ENCODE measurements at regions not wholly inside any gene's neighbourhood (a gene's known extent, or its start where the extent isn't known, plus 50 kb on each side); places are given as distances from the start of the nearest gene placed in this dataset.
A peak's percentile ranks its signal among the peaks of the same experiment; 100 is the strongest.

DNA sequence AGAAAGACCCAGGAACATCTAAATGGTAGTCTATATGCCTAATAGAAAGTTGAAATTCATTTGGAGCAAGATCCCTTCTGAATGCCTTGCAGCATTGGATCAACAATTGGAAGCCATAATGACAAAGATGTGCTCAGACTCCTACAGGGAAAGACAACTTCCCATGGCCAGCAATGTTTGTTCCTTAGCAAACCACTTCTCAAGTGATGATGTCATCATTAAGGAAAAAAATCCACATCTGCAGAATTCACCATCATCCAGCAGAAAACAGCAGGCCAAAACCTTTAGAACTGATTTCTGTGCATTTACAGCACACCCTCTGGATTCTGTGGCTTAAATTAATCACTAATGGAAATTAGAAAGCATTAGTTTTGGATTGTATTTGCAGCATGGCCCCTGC is 82.4 kb upstream of the ZIC3 start:
- peaks cover 6% of the 10 kb centered on the region for H3K9me3 Mint-ChIP-seq
- no peak overlapping the region for H3K4me3 Mint-ChIP-seq
- no peaks in the 10 kb centered on the region for H3K27me3 Mint-ChIP-seq (ENCODE audit: low read depth)
- H3K4me1 Mint-ChIP-seq, result no peaks in the 10 kb centered on the region
- no peaks in the 10 kb centered on the region for H3K36me3 Mint-ChIP-seq (ENCODE audit: low read depth)
- no peak overlapping the region for H3K27ac Mint-ChIP-seq
- TF ChIP-seq, protein P1, sequence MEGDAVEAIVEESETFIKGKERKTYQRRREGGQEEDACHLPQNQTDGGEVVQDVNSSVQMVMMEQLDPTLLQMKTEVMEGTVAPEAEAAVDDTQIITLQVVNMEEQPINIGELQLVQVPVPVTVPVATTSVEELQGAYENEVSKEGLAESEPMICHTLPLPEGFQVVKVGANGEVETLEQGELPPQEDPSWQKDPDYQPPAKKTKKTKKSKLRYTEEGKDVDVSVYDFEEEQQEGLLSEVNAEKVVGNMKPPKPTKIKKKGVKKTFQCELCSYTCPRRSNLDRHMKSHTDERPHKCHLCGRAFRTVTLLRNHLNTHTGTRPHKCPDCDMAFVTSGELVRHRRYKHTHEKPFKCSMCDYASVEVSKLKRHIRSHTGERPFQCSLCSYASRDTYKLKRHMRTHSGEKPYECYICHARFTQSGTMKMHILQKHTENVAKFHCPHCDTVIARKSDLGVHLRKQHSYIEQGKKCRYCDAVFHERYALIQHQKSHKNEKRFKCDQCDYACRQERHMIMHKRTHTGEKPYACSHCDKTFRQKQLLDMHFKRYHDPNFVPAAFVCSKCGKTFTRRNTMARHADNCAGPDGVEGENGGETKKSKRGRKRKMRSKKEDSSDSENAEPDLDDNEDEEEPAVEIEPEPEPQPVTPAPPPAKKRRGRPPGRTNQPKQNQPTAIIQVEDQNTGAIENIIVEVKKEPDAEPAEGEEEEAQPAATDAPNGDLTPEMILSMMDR (IDR thresholded peaks at IDR 0.05; ENCODE audit: unreplicated experiment in 3 of 3), result no peak

DNA sequence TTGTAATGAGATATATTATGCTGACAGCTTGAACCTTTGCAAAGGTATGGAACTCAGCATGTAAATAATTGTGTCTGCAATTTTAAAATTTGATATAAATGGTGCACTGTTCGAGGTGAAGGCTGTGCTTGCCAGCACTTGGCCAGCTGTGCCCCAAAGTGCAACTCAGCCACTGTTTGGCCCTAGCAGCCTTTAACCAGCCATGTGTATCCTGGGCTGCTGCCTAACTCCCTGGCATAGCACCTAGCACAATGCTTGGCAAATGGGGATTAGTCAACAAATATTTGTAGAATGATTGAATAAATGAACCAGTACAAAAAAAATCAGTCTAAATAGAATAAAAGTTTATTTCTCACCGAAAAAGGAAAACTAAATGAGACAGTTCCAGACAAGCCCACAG is 83.8 kb upstream of the ZIC3 start:
- Mint-ChIP-seq H3K4me1 (no peaks in the 10 kb centered on the region), H3K27me3 (ENCODE audit: low read depth) (no peaks in the 10 kb centered on the region), H3K36me3 (ENCODE audit: low read depth) (no peaks in the 10 kb centered on the region), H3K27ac (no peak overlapping the region), H3K9me3 (peaks cover 6% of the 10 kb centered on the region), H3K4me3 (no peak overlapping the region)
- TF ChIP-seq, protein P1 (IDR thresholded peaks at IDR 0.05; ENCODE audit: unreplicated experiment in 3 of 3), result no peak

DNA sequence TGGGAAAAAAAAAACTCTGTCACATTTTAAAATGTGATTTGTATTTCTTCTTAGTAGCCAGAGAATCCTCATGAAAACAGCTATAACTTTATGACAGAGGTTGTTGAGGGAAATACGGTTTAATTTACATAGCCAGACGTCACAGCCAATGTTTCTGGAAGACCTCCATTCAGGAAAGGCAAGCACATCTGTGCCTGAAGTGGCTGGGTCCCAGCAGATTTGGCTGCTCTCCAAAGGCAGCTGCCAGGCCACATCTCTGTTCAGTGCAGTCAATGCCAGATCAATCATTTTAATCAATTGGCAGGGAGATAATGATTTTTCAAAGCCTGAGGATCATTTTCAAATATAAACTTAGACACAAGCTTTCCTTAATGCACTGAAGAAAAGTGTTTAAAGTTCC is 86.5 kb upstream of the ZIC3 start:
- H3K9me3 Mint-ChIP-seq, result no peaks in the 10 kb centered on the region
- no peak overlapping the region for H3K27ac Mint-ChIP-seq
- H3K27me3 Mint-ChIP-seq (ENCODE audit: low read depth), result no peaks in the 10 kb centered on the region
- TF ChIP-seq, protein P1 (IDR thresholded peaks at IDR 0.05; ENCODE audit: unreplicated experiment in 3 of 3), result no peak
- H3K4me3 Mint-ChIP-seq, result no peak overlapping the region
- no peaks in the 10 kb centered on the region for H3K4me1 Mint-ChIP-seq
- no peaks in the 10 kb centered on the region for H3K36me3 Mint-ChIP-seq (ENCODE audit: low read depth)

DNA sequence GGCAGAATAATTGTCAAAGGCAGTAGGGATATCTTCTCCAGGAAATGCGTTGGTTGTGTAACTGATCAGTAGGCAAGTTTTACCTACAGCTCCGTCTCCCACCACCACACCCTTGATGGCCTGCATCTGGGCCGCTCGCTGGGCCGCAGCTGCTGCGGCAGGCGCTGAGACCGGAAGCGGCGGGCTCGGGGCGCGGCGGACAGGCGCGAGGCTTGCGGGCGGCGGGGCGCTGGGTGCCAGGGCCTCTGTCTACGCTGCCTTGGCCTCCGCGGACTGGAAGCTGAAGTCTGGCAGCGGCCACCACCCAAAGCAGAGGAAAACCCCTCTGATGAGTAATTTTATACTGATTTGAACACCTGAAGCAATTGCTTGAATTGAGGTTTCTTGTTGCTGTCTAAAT is 124.2 kb upstream of the ZIC3 start:
- no peaks in the 10 kb centered on the region for H3K4me1 Mint-ChIP-seq
- no peaks in the 10 kb centered on the region for H3K36me3 Mint-ChIP-seq (ENCODE audit: low read depth)
- H3K9me3 Mint-ChIP-seq, result peaks cover 18% of the 10 kb centered on the region
- no peak overlapping the region for H3K27ac Mint-ChIP-seq
- H3K27me3 Mint-ChIP-seq (ENCODE audit: low read depth), result no peaks in the 10 kb centered on the region
- H3K4me3 Mint-ChIP-seq, result no peak overlapping the region
- TF ChIP-seq, protein P1 (IDR thresholded peaks at IDR 0.05; ENCODE audit: unreplicated experiment in 3 of 3), result no peak

DNA sequence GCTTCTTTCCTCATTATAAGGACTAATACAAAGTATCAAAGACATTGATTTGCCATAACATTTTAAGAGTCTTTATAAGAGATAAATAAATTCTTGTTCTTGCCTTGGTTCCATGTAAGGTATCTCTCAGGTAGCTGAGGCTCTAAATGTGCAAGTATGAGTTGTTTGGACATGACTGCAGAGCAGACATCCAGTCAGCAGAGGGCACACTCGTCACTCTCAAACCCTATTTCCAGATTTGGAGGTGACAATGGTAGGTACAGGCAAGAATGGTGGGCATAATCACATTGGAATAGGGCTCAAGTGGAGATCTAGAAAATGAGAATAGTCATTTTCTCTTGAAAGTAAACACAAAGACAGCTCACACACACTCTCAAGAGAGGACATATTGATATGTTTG is 133.3 kb upstream of the ZIC3 start:
- H3K4me1 Mint-ChIP-seq, result peaks cover 3% of the 10 kb centered on the region
- H3K36me3 Mint-ChIP-seq (ENCODE audit: low read depth), result no peaks in the 10 kb centered on the region
- TF ChIP-seq, protein P1 (IDR thresholded peaks at IDR 0.05; ENCODE audit: unreplicated experiment in 3 of 3), result peak; percentile 32 to 59 (median 57)
- no peak overlapping the region for H3K27ac Mint-ChIP-seq
- no peak overlapping the region for H3K4me3 Mint-ChIP-seq
- peaks cover 60% of the 10 kb centered on the region for H3K27me3 Mint-ChIP-seq (ENCODE audit: low read depth)
- H3K9me3 Mint-ChIP-seq, result peaks cover 30% of the 10 kb centered on the region

DNA sequence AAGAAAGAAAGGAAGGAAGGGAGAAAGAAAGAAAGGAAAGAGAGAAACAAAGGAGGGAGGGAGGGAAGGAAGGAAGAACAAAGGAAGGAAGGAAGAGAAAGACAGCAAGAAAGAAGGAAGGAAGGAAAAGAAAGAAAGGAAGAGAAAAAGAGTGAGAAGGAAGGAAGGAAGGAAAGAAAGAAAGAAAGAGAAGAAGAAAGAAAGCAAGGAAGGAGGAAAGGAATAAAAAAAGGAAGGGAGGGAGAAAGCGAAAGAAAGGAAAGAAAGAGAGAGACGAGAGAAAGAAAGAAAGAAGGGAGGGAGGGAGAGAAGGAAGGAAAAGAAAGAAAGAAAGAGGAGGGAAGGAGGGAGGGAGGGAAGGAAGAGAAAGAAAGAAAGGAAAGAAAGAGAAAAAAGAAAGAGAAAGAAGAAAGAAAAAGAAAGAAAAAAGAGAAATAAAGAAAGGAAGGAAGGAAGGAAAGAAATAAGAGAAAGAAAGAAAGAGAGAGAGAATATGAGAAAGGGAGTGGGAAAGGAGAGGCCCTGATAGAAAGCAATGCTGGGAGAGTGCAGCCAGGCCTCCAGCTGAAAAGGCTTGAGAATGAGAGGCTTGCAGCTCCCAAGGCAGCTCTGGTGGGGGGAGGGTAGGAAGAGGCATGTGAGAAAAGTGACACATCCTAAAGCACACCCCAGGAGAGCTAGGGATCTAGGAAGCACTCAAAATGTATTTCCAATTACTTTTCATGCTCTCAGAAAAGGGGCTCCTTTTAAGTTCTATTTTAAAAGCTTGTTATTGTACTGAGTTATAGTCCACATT is 134.0 kb upstream of the ZIC3 start:
- Mint-ChIP-seq H3K36me3 (ENCODE audit: low read depth) (no peaks in the 10 kb centered on the region), H3K4me1 (peaks cover 5% of the 10 kb centered on the region), H3K27me3 (ENCODE audit: low read depth) (peaks cover 68% of the 10 kb centered on the region), H3K9me3 (peaks cover 25% of the 10 kb centered on the region), H3K4me3 (no peak overlapping the region), H3K27ac (no peak overlapping the region)
- TF ChIP-seq, protein P1 (IDR thresholded peaks at IDR 0.05; ENCODE audit: unreplicated experiment in 3 of 3), result no peak
